HCT116 (cell line): ENCODE measurements at regions not wholly inside any gene's neighbourhood (a gene's known extent, or its start where the extent isn't known, plus 50 kb on each side); places are given as distances from the start of the nearest gene placed in this dataset.
"Not testable (repeated sequence)": the region's sequence is repeated elsewhere in the genome, so short reads cannot be mapped to it uniquely, and the experiment has no call there.

ENCODE experiments used
- ATAC-seq: fragments of 200-7000 bp; cut with Tn5 transposase; 2 replicates; pipeline ENCODE4 v1.9.1; 2020; ENCODE audit warnings: mild to moderate bottlenecking, moderate library complexity
- BruUV-seq: library from RNA; stranded (reverse); fragments of 400-500 nt; replicated peaks from 2 replicates; lab custom pipeline; 2021; lab: Mats Ljungman, UMichigan
- CTCF ChIA-PET: fragments of 300-600 bp; sonication (Branson Sonifier 250); formaldehyde crosslinking; loops from one replicate; lab custom pipeline; 2021; ENCODE audit warnings: antibody characterized with exemption; lab: Charles Lee
- POLR2A ChIA-PET: fragments of 300-600, 350-600 bp; sonication (Branson Sonifier 250); formaldehyde crosslinking; loops from one replicate; lab custom pipeline; 2021; ENCODE audit warnings: antibody characterized with exemption; lab: Charles Lee
- RAD21 ChIA-PET, 2 experiments: fragments of 300-600 bp; sonication (Branson Sonifier 250); formaldehyde crosslinking; loops; one replicate each; lab custom pipeline; 2023; ENCODE audit warnings: low total read pairs in 2 of 2; ENCODE audit not compliant: uncharacterized antibody in 2 of 2, unreplicated experiment in 2 of 2, low non-redundant PET in 1 of 2; lab: Charles Lee
- DNase-seq: peaks from one replicate; pipeline ENCODE4 v3.0.0-alpha.2; 2010; ENCODE audit warnings: low read depth, low spot score
- H2AFZ ChIP-seq: fragments of 200-600 bp; shearing (Covaris generic), sonication (generic); 2 replicates; pipeline ENCODE4 v1.6.1; 2017; ENCODE audit warnings: low read depth, mixed run types, mixed read lengths, antibody characterized with exemption, low read length; ENCODE audit not compliant: poor library complexity, severe bottlenecking
- H3K27ac ChIP-seq: 2 replicates; pipeline ENCODE4 v1.5.1; 2012; ENCODE audit warnings: low read depth, low read length
- H3K27me3 ChIP-seq: fragments of 200-600 bp; sonication (generic); 2 replicates; pipeline ENCODE4 v1.6.1; 2016; ENCODE audit warnings: mixed run types, low read length, mixed read lengths; ENCODE audit not compliant: insufficient read depth
- H3K36me3 ChIP-seq, 2 experiments: fragments of 200-500 bp in 1 of 2; fragments of 200-600 bp in 1 of 2; sonication (Bioruptor generic) in 1 of 2; sonication (generic) in 1 of 2; 2 replicates each; pipeline versions ENCODE4 v1.5.1 to v1.6.1; 2014 to 2016; ENCODE audit warnings: low read length in 2 of 2, inconsistent platforms in 1 of 2, mixed read lengths in 1 of 2, mixed run types in 1 of 2; ENCODE audit not compliant: insufficient read depth in 2 of 2, control insufficient read depth in 1 of 2
- H3K4me1 ChIP-seq, 2 experiments: fragments of 200-600 bp in 1 of 2; sonication (generic) in 1 of 2; 2 replicates each; pipeline versions ENCODE4 v1.5.1 to v1.6.1; 2012 to 2017; ENCODE audit warnings: low read length in 2 of 2, inconsistent platforms in 1 of 2, mild to moderate bottlenecking in 1 of 2, mixed read lengths in 1 of 2, mixed run types in 1 of 2, moderate library complexity in 1 of 2; ENCODE audit not compliant: insufficient read depth in 2 of 2, control insufficient read depth in 1 of 2
- H3K4me2 ChIP-seq: fragments of 200-600 bp; sonication (generic); 2 replicates; pipeline ENCODE4 v1.6.1; 2017; ENCODE audit warnings: mixed run types, low read length, mixed read lengths
- H3K4me3 ChIP-seq, 2 experiments: fragments of 200-600 bp in 1 of 2; sonication (generic) in 1 of 2; replicated peaks in 1 of 2; 2 replicates each; pipeline ENCODE4 v1.5.1; 2011 to 2016; ENCODE audit warnings: low read length in 2 of 2, control low read depth in 1 of 2, low read depth in 1 of 2, mild to moderate bottlenecking in 1 of 2, mixed read lengths in 1 of 2, mixed run types in 1 of 2
- H3K79me2 ChIP-seq: fragments of 200-600 bp; sonication (generic); 2 replicates; pipeline ENCODE4 v1.6.1; 2017; ENCODE audit warnings: mild to moderate bottlenecking, mixed run types, low read length, moderate library complexity, mixed read lengths; ENCODE audit not compliant: insufficient read depth
- H3K9ac ChIP-seq: fragments of 200-600 bp; sonication (generic); 2 replicates; pipeline ENCODE4 v1.6.1; 2016; ENCODE audit warnings: low read length, mixed read lengths
- H3K9me2 ChIP-seq: fragments of 200-600 bp; sonication (generic), shearing (Covaris generic); 2 replicates; pipeline ENCODE4 v1.6.1; 2017; ENCODE audit warnings: mixed run types, mild to moderate bottlenecking, moderate library complexity; ENCODE audit not compliant: insufficient read depth
- H3K9me3 ChIP-seq, 2 experiments: fragments of 200-500 bp in 1 of 2; fragments of 200-600 bp in 1 of 2; sonication (Bioruptor generic) in 1 of 2; sonication (generic) in 1 of 2; 2 replicates each; pipeline ENCODE4 v1.6.1; 2014 to 2017; ENCODE audit warnings: low read length in 2 of 2, mixed read lengths in 2 of 2, inconsistent platforms in 1 of 2, low read depth in 1 of 2, mild to moderate bottlenecking in 1 of 2, mixed run types in 1 of 2, moderate library complexity in 1 of 2; ENCODE audit not compliant: control insufficient read depth in 1 of 2, insufficient read depth in 1 of 2
- H4K20me1 ChIP-seq: fragments of 200-600 bp; sonication (generic), shearing (Covaris generic); 2 replicates; pipeline ENCODE4 v1.6.1; 2017; ENCODE audit warnings: mixed run types, mild to moderate bottlenecking, moderate library complexity; ENCODE audit not compliant: insufficient read depth
- SIN3A ChIP-seq: IDR thresholded peaks from 2 replicates; pipeline ENCODE4 v1.6.1; 2012; ENCODE audit warnings: low read depth
- TCF7L2 ChIP-seq: IDR thresholded peaks from 2 replicates; pipeline ENCODE4 v1.7.0; 2011; ENCODE audit warnings: borderline replicate concordance, inconsistent platforms; ENCODE audit not compliant: insufficient read depth, insufficient read length; ENCODE audit errors: extremely low read depth
- ZFX ChIP-seq: fragments of 450-650 bp; IDR thresholded peaks from 2 replicates; pipeline ENCODE4 v1.6.1; 2017
- intact Hi-C: fragments of 100-400 bp; cut with micrococcal nuclease; formaldehyde crosslinking; loops from 2 replicates; pipeline ENCODE4 v1.10.0; 2022
- TF ChIP-seq, protein P1 (sequence below): IDR thresholded peaks from 2 replicates; pipeline ENCODE4 v1.6.1; 2012
- TF ChIP-seq, protein P2 (sequence below): IDR thresholded peaks from 2 replicates; pipeline ENCODE4 v1.6.1; 2012

DNA sequence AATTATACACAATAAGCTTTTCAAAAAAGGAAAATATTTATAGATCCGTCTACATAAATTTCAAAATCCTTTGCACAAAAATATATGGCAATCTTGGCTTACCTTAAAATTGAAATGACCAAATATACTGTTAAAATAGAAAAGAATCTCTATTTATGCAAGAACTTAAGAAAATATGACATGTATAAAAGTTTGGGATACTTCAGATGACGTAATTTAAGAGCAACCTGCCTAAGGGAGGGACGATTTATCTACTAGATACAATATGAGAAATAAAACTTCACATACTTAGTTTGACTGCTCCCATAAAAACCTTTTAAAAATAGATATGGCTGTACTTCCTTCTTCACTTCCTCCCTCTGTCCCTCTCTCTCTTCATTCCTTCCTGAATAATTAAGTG lies 587.3 kb upstream of the SPRY2 start:
- Histone ChIP-seq H3K79me2 (no peaks in the 10 kb centered on the region), H3K4me3 (no peak overlapping the region), H2AFZ (no peak overlapping the region), H3K27me3 (no peaks in the 10 kb centered on the region), H3K9me2 (no peaks in the 10 kb centered on the region), H3K36me3 (no peaks in the 10 kb centered on the region), H3K9me3 (peaks cover 0 to 4% of the 10 kb centered on the region in 2 experiments; a peak in 1 of 4 replicates), H3K27ac (no peak overlapping the region), H3K9ac (no peak overlapping the region), H3K4me2 (no peak overlapping the region), H3K4me1 (no peaks in the 10 kb centered on the region), H4K20me1 (no peaks in the 10 kb centered on the region; the same call in 1 of the 2 replicates)
- DNase-seq (no peak), ATAC-seq (no peak)
- TF ChIP-seq ZFX (no peak), SIN3A (no peak), TCF7L2 (no peak)
- TF ChIP-seq, protein P1, sequence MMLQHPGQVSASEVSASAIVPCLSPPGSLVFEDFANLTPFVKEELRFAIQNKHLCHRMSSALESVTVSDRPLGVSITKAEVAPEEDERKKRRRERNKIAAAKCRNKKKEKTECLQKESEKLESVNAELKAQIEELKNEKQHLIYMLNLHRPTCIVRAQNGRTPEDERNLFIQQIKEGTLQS, result no peak
- TF ChIP-seq, protein P2, sequence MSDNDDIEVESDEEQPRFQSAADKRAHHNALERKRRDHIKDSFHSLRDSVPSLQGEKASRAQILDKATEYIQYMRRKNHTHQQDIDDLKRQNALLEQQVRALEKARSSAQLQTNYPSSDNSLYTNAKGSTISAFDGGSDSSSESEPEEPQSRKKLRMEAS, result no peak
- ChIA-PET CTCF (no interaction called here), POLR2A (no interaction called here), RAD21 (no interaction called here)
- BruUV-seq, result no TSS peak
- intact Hi-C loops, result no loop called here

DNA sequence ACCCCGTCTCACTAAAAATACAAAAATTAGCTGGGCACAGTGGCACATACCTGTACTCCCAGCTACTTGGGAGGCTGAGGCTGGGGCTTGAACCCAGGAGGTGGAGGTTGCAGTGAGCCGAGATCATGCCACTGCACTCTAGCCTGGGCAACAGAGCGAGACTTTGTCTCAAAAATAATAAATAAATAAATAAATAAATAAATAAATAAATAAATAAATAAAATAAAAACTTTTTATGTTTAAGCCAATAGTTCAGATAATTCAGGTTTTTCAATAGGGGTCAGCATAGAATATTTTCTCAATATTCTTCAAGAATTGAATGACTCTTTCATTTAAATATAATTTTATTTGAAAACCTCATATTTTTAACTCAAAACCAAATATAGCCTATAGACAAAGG lies 585.1 kb upstream of the SPRY2 start:
- POLR2A ChIA-PET, result not testable (repeated sequence)

More for the DNA sequence above, 585.1 kb upstream of the SPRY2 start:
- DNase-seq, H4K20me1 ChIP-seq, H3K9me2 ChIP-seq, CTCF ChIA-PET, H3K27ac ChIP-seq, H3K79me2 ChIP-seq, H3K4me2 ChIP-seq, H3K27me3 ChIP-seq, H3K4me1 ChIP-seq, H3K9me3 ChIP-seq, RAD21 ChIA-PET, ATAC-seq, H3K9ac ChIP-seq, BruUV-seq, intact Hi-C loops, H3K36me3 ChIP-seq, H2AFZ ChIP-seq, H3K4me3 ChIP-seq: not testable (repeated sequence)
